AG04449 (cell line): ENCODE measurements at regions not wholly inside any gene's neighbourhood (a gene's known extent, or its start where the extent isn't known, plus 50 kb on each side); places are given as distances from the start of the nearest gene placed in this dataset.
"Not testable (repeated sequence)": the region's sequence is repeated elsewhere in the genome, so short reads cannot be mapped to it uniquely, and the experiment has no call there.

Experiments
- CTCF ChIA-PET: fragments of 350-600 bp; formaldehyde crosslinking; extraction: SDS; loops from one replicate; lab custom pipeline; 2021; ENCODE audit warnings: antibody characterized with exemption; lab: Yijun Ruan, JAX
- POLR2A ChIA-PET: fragments of 400-600, 350-600 bp; formaldehyde crosslinking; extraction: SDS; loops from one replicate; lab custom pipeline; 2020; ENCODE audit warnings: antibody characterized with exemption, inconsistent platforms; lab: Yijun Ruan, JAX
- DNase-seq: peaks from one replicate; pipeline ENCODE4 v3.0.0-alpha.2; 2010; ENCODE audit warnings: low read depth, low spot score
- H3K4me3 ChIP-seq: 2 replicates; pipeline ENCODE4 v1.5.1; 2011; ENCODE audit warnings: low read depth, mild to moderate bottlenecking, control low read depth, low read length
- TF ChIP-seq, protein P1 (sequence below): IDR thresholded peaks from one replicate; pipeline ENCODE4 v1.5.1; 2011; ENCODE audit warnings: mild to moderate bottlenecking, moderate library complexity, low read length, control low read depth, inconsistent platforms; ENCODE audit not compliant: insufficient read depth; ENCODE audit errors: missing control alignments

DNA sequence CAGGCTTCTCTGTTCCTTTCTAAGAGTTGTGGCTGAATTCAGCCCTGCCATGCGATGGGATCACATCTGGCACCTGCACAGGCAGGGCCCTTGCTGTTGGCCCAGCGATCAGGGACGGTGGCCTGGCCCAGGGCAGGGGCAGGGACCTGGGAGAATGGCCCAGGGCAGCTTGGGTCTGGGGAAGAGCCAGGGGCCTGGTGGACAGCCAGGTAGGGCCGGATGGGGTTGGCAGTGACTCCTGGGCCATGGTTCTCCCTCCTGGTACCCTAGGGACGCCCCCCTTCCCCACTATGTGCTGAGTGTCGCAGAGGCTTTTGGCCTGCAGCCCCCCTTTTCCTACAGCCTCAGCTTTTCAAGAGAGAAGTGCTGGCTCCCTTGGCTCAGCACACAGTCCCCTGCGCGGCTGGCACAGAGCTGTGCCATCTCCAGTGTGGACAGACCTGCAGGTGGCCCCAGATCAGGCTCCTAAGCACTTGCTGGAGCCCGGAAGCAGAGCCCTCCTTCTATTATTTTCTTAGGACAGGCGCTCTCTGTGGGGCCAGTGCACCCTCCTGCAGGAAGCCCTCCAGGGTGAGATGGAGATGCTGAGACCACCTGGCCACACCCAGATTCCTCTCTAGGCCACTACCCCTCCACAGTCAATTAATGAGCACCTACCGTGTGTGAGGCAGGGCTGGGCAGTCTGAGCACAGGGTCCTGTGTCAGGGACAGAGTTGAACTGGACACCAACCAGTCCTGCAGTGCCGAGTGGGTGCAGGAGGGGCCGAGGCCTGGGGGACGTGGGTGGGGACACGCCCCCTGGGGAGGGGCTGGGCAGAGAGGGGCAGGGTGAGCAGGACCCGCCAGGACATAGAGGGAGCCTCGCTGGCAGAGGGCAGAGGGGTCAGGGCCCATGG lies 267.6 kb downstream of the ADGRD1 start:
- no peak for DNase-seq

GRCh38 chr12:131221957-131222328 lies 268.2 kb downstream of the ADGRD1 start:
- DNase-seq: no peak
- TF ChIP-seq, protein P1, sequence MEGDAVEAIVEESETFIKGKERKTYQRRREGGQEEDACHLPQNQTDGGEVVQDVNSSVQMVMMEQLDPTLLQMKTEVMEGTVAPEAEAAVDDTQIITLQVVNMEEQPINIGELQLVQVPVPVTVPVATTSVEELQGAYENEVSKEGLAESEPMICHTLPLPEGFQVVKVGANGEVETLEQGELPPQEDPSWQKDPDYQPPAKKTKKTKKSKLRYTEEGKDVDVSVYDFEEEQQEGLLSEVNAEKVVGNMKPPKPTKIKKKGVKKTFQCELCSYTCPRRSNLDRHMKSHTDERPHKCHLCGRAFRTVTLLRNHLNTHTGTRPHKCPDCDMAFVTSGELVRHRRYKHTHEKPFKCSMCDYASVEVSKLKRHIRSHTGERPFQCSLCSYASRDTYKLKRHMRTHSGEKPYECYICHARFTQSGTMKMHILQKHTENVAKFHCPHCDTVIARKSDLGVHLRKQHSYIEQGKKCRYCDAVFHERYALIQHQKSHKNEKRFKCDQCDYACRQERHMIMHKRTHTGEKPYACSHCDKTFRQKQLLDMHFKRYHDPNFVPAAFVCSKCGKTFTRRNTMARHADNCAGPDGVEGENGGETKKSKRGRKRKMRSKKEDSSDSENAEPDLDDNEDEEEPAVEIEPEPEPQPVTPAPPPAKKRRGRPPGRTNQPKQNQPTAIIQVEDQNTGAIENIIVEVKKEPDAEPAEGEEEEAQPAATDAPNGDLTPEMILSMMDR: no peak
- POLR2A ChIA-PET: no interaction called here
- H3K4me3 ChIP-seq: no peak overlapping the region
- CTCF ChIA-PET: no interaction called here

More for the DNA sequence above, 267.6 kb downstream of the ADGRD1 start:
- CTCF ChIA-PET: no interaction called here
- TF ChIP-seq, protein P1: no peak
- H3K4me3 ChIP-seq: no peak overlapping the region
- POLR2A ChIA-PET: no interaction called here

- DNase-seq: no peak
These were observed 268.8 kb downstream of the ADGRD1 start for GRCh38 chr12:131222329-131223139.

GRCh38 chr12:131223171-131223761 lies 269.6 kb downstream of the ADGRD1 start:
- TF ChIP-seq, protein P1: no peak
- POLR2A ChIA-PET: no interaction called here
- CTCF ChIA-PET: no interaction called here

More at GRCh38 chr12:131222329-131223139, 268.8 kb downstream of the ADGRD1 start:
- TF ChIP-seq, protein P1: no peak
- no peak overlapping the region for H3K4me3 ChIP-seq
- CTCF ChIA-PET: no interaction called here
- POLR2A ChIA-PET: no interaction called here

GRCh38 chr12:131223791-131224225 lies 270.1 kb downstream of the ADGRD1 start:
- POLR2A ChIA-PET: no interaction called here
- DNase-seq: no peak
- TF ChIP-seq, protein P1: no peak
- no peak overlapping the region for H3K4me3 ChIP-seq
- CTCF ChIA-PET: no interaction called here

More at GRCh38 chr12:131223171-131223761, 269.6 kb downstream of the ADGRD1 start:
- H3K4me3 ChIP-seq: no peak overlapping the region
- no peak for DNase-seq

DNA sequence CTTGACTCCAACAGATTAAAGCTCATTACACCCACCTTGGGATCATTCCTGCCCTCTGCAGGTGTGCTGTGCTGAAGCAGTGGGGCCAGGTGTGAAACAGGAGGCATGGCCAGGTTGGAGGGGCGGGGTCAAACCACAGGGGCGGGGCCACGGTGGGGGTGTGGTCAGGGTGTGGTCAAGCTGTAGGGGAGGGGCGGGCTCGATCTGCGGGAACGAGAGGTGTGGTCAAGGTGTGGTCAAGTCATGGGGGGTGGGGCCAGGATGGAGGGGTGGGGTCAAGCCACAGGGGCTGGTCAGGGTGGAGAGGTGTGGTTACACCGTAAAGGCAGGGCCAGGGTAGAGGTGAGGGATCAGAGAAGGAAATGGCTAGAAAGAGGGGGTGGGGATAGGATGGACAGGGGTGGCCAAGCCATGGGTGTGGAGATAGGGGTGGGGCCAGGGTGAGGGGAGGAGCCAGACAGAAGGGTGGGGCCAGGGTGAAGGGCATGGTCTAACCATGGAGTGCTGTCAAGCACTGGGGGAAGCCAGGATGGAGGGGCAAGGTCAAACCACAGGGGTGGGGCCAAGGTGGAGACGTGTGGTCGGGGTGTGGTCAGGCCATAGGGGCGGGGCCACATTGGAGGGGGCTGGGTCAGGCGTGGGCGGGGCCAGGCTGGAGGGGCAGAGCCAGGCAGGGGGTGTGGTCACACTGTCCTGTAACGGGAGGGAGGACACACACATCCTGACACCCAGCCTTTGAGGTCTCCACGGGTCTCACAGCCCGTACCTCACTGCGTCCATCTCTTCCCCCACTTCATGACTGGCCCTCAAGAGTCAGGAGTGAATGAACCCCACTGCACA lies 270.7 kb downstream of the ADGRD1 start:
- H3K4me3 ChIP-seq, CTCF ChIA-PET, POLR2A ChIA-PET, DNase-seq: not testable (repeated sequence)

- POLR2A ChIA-PET, CTCF ChIA-PET, DNase-seq, H3K4me3 ChIP-seq: not testable (repeated sequence)
These were observed 271.3 kb downstream of the ADGRD1 start for GRCh38 chr12:131225066-131225380.
